ENCODE measurements at regions not wholly inside any gene's neighbourhood (a gene's known extent, or its start where the extent isn't known, plus 50 kb on each side); places are given as distances from the start of the nearest gene placed in this dataset.

- TF ChIP-seq, protein P1, sequence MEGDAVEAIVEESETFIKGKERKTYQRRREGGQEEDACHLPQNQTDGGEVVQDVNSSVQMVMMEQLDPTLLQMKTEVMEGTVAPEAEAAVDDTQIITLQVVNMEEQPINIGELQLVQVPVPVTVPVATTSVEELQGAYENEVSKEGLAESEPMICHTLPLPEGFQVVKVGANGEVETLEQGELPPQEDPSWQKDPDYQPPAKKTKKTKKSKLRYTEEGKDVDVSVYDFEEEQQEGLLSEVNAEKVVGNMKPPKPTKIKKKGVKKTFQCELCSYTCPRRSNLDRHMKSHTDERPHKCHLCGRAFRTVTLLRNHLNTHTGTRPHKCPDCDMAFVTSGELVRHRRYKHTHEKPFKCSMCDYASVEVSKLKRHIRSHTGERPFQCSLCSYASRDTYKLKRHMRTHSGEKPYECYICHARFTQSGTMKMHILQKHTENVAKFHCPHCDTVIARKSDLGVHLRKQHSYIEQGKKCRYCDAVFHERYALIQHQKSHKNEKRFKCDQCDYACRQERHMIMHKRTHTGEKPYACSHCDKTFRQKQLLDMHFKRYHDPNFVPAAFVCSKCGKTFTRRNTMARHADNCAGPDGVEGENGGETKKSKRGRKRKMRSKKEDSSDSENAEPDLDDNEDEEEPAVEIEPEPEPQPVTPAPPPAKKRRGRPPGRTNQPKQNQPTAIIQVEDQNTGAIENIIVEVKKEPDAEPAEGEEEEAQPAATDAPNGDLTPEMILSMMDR (IDR thresholded peaks at IDR 0.05): no peak
- TF ChIP-seq POLR2A (IDR thresholded peaks at IDR 0.05): no peak
- no peak for TF ChIP-seq POLR2AphosphoS5 (IDR thresholded peaks at IDR 0.05; ENCODE audit: insufficient read depth in 1 of 2, low read depth in 1 of 2)
These were observed 583.3 kb downstream of the SATB2 start for GRCh38 chr2:198874472-198874858.
